CD14-positive monocyte (primary cell): ENCODE measurements at regions not wholly inside any gene's neighbourhood (a gene's known extent, or its start where the extent isn't known, plus 50 kb on each side); places are given as distances from the start of the nearest gene placed in this dataset.

Experiments used
- DNase-seq, 3 donors: peaks; one replicate each; pipeline ENCODE4 v3.0.0-alpha.2; 2011 to 2022
- H2AFZ ChIP-seq: 2 replicates; pipeline ENCODE4 v1.6.0; 2012; ENCODE audit warnings: mild to moderate bottlenecking, low read depth, low read length, inconsistent platforms; ENCODE audit not compliant: insufficient read depth, poor library complexity, severe bottlenecking
- H3K27ac ChIP-seq, 2 donors: 1 replicate in 1 of 2; 2 replicates in 1 of 2; pipeline ENCODE4 v1.5.1; 2012 to 2013; ENCODE audit warnings: low read length in 2 of 2, control low read depth in 1 of 2, inconsistent platforms in 1 of 2, low read depth in 1 of 2, mild to moderate bottlenecking in 1 of 2
- H3K27me3 ChIP-seq, 2 donors: one replicate each; pipeline versions ENCODE4 v1.6.0 to v1.6.1; 2011 to 2013; ENCODE audit warnings: low read length in 2 of 2; ENCODE audit not compliant: control insufficient read depth in 2 of 2, insufficient read depth in 2 of 2
- H3K36me3 ChIP-seq, 2 donors: replicated peaks in 1 of 2; 1 replicate in 1 of 2; 2 replicates in 1 of 2; pipeline versions ENCODE4 v1.5.1 to v1.6.1; 2012 to 2013; ENCODE audit warnings: low read length in 2 of 2, control low read depth in 1 of 2, inconsistent platforms in 1 of 2, mild to moderate bottlenecking in 1 of 2; ENCODE audit not compliant: insufficient read depth in 2 of 2, control insufficient read depth in 1 of 2
- H3K4me1 ChIP-seq, 2 donors: 1 replicate in 1 of 2; 2 replicates in 1 of 2; pipeline versions ENCODE4 v1.5.1 to v1.6.1; 2012 to 2013; ENCODE audit warnings: low read length in 2 of 2, control low read depth in 1 of 2, inconsistent platforms in 1 of 2, mild to moderate bottlenecking in 1 of 2, moderate library complexity in 1 of 2; ENCODE audit not compliant: insufficient read depth in 2 of 2, control insufficient read depth in 1 of 2
- H3K4me2 ChIP-seq: replicated peaks from 2 replicates; pipeline ENCODE3; 2012; ENCODE audit warnings: low read length, moderate library complexity, mild to moderate bottlenecking; ENCODE audit not compliant: poor library complexity, severe bottlenecking; ENCODE audit errors: extremely low read depth
- H3K4me3 ChIP-seq, 3 experiments: fragments of 200-600 bp in 1 of 3; sonication (generic) in 1 of 3; replicated peaks in 1 of 3; 1 replicate in 2 of 3; 2 replicates in 1 of 3; pipeline ENCODE4 v1.5.1; 2011 to 2013; ENCODE audit warnings: low read length in 3 of 3, mild to moderate bottlenecking in 3 of 3, control low read depth in 2 of 3, low read depth in 2 of 3, inconsistent platforms in 1 of 3, moderate library complexity in 1 of 3
- H3K79me2 ChIP-seq: 2 replicates; pipeline ENCODE4 v1.6.0; 2012; ENCODE audit warnings: mild to moderate bottlenecking, control low read depth, inconsistent platforms, low read length, moderate library complexity; ENCODE audit not compliant: insufficient read depth
- H3K9ac ChIP-seq: 2 replicates; pipeline ENCODE4 v1.6.0; 2017; ENCODE audit warnings: low read length, mild to moderate bottlenecking; ENCODE audit not compliant: insufficient read depth, poor library complexity, severe bottlenecking
- H3K9me3 ChIP-seq, 2 donors: replicated peaks in 1 of 2; 1 replicate in 1 of 2; 2 replicates in 1 of 2; pipeline versions ENCODE4 v1.5.1 to v1.6.1; 2012 to 2013; ENCODE audit warnings: low read length in 2 of 2, control low read depth in 1 of 2; ENCODE audit not compliant: control insufficient read depth in 1 of 2, insufficient read depth in 1 of 2
- H4K20me1 ChIP-seq: 2 replicates; pipeline ENCODE4 v1.6.0; 2012; ENCODE audit warnings: mild to moderate bottlenecking, low read length, control low read depth, moderate library complexity; ENCODE audit not compliant: insufficient read depth
- H3K27ac Mint-ChIP-seq, 7 donors: one replicate each; pipeline ENCODE4 v1.8.0; 2020; ENCODE audit warnings: mild to moderate bottlenecking in 7 of 7, mixed read lengths in 7 of 7, moderate library complexity in 6 of 7, inconsistent platforms in 2 of 7
- H3K27me3 Mint-ChIP-seq, 3 donors: one replicate each; pipeline ENCODE4 v1.8.0; 2021 to 2022; ENCODE audit warnings: low read depth in 3 of 3, mild to moderate bottlenecking in 3 of 3, mixed read lengths in 3 of 3, moderate library complexity in 3 of 3, inconsistent platforms in 1 of 3
- H3K36me3 Mint-ChIP-seq, 2 donors: one replicate each; pipeline ENCODE4 v1.8.0; 2020; ENCODE audit warnings: mixed read lengths in 2 of 2, inconsistent platforms in 1 of 2, mild to moderate bottlenecking in 1 of 2
- H3K4me1 Mint-ChIP-seq: one replicate; pipeline ENCODE4 v1.8.0; 2020; ENCODE audit warnings: mild to moderate bottlenecking, mixed read lengths
- H3K4me3 Mint-ChIP-seq, 2 donors: one replicate each; pipeline ENCODE4 v1.8.0; 2020; ENCODE audit warnings: mild to moderate bottlenecking in 2 of 2, mixed read lengths in 2 of 2, moderate library complexity in 1 of 2
- H3K9me3 Mint-ChIP-seq, 7 donors: one replicate each; pipeline ENCODE4 v1.8.0; 2020 to 2022; ENCODE audit warnings: mixed read lengths in 7 of 7, mild to moderate bottlenecking in 6 of 7, moderate library complexity in 6 of 7, inconsistent platforms in 2 of 7
- CTCF ChIP-seq: fragments of 200-600 bp; IDR thresholded peaks from one replicate; pipeline ENCODE4 v1.8.0; 2022; ENCODE audit warnings: antibody characterized with exemption, mild to moderate bottlenecking
- WGBS: methylation state at CpG from one replicate; pipeline ENCODE4 v1.1.5; 2013; ENCODE audit warnings: missing lambda C conversion rate; ENCODE audit not compliant: insufficient coverage; 5-methylcytosine and 5-hydroxymethylcytosine counted together
- intact Hi-C, 2 donors: fragments of 100-400 bp; cut with micrococcal nuclease; formaldehyde crosslinking; loops; one replicate each; pipeline versions ENCODE4 v1.15.0 to v1.15.1; 2023

GRCh38 chr14:32003585-32003984 lies 73.5 kb upstream of the ARHGAP5 start:
- peaks cover 0 to 3% (median 0%) of the 10 kb centered on the region in 7 donors for H3K9me3 Mint-ChIP-seq
- H3K27ac ChIP-seq: no peak overlapping the region
- H3K27ac Mint-ChIP-seq: no peak overlapping the region
- H3K4me3 Mint-ChIP-seq: no peak overlapping the region
- no peaks in the 10 kb centered on the region for H3K36me3 Mint-ChIP-seq
- H3K4me1 Mint-ChIP-seq: no peaks in the 10 kb centered on the region
- H3K4me2 ChIP-seq: no peak overlapping the region
- no peak overlapping the region for H2AFZ ChIP-seq
- H3K4me1 ChIP-seq: no peaks in the 10 kb centered on the region
- H3K4me3 ChIP-seq: no peak overlapping the region
- intact Hi-C loops: no loop called here
- H3K9me3 ChIP-seq: no peaks in the 10 kb centered on the region
- no peak for TF ChIP-seq CTCF
- H3K27me3 Mint-ChIP-seq: peaks cover 3 to 8% (median 3%) of the 10 kb centered on the region in 3 donors
- WGBS: 95% methylated on average over 4 of the region's 5 CpGs
- no peaks in the 10 kb centered on the region for H3K27me3 ChIP-seq
- H3K9ac ChIP-seq: no peak overlapping the region
- no peaks in the 10 kb centered on the region for H3K79me2 ChIP-seq
- DNase-seq: no peak
- no peaks in the 10 kb centered on the region for H4K20me1 ChIP-seq
- no peaks in the 10 kb centered on the region for H3K36me3 ChIP-seq

- Histone ChIP-seq H3K9ac (no peak overlapping the region), H3K4me3 (no peak overlapping the region), H3K9me3 (no peaks in the 10 kb centered on the region), H3K4me1 (no peaks in the 10 kb centered on the region), H3K27me3 (no peaks in the 10 kb centered on the region), H3K36me3 (no peaks in the 10 kb centered on the region), H2AFZ (no peak overlapping the region), H3K79me2 (no peaks in the 10 kb centered on the region), H3K4me2 (no peak overlapping the region), H3K27ac (no peak overlapping the region), H4K20me1 (no peaks in the 10 kb centered on the region)
- no peak overlapping the region for H3K4me3 Mint-ChIP-seq
- WGBS: no CpG with 5 or more reads among the region's 4 CpGs
- no peak for TF ChIP-seq CTCF
- peaks cover 3 to 8% (median 4%) of the 10 kb centered on the region in 3 donors for H3K27me3 Mint-ChIP-seq
- H3K27ac Mint-ChIP-seq: no peak overlapping the region
- DNase-seq: no peak
- H3K36me3 Mint-ChIP-seq: no peaks in the 10 kb centered on the region
- H3K9me3 Mint-ChIP-seq: peaks cover 0 to 4% (median 0%) of the 10 kb centered on the region in 7 donors
- H3K4me1 Mint-ChIP-seq: no peaks in the 10 kb centered on the region
- intact Hi-C loops: no loop called here
These were observed 72.8 kb upstream of the ARHGAP5 start for GRCh38 chr14:32004300-32004699.
